ENCODE measurements at regions not wholly inside any gene's neighbourhood (a gene's known extent, or its start where the extent isn't known, plus 50 kb on each side); places are given as distances from the start of the nearest gene placed in this dataset.

- TF ChIP-seq CTCF (IDR thresholded peaks at IDR 0.05) (no peak), ELK1 (IDR thresholded peaks at IDR 0.05; ENCODE audit: low read depth, low read length) (no peak), RFX5 (IDR thresholded peaks at IDR 0.05) (no peak), POLR2A (IDR thresholded peaks at IDR 0.05; ENCODE audit: low read length) (no peak), SMC3 (IDR thresholded peaks at IDR 0.05) (no peak), RAD21 (conservative IDR thresholded peaks at IDR 0.05 in 1 of 2, IDR thresholded peaks at IDR 0.05 in 1 of 2) (no peak), REST (IDR thresholded peaks at IDR 0.05) (no peak), MAX (IDR thresholded peaks at IDR 0.05) (no peak), EP300 (IDR thresholded peaks at IDR 0.05) (no peak), E2F6 (IDR thresholded peaks at IDR 0.05; ENCODE audit: borderline replicate concordance, low read depth) (no peak), CBX2 (IDR thresholded peaks at IDR 0.05; ENCODE audit: borderline replicate concordance, low read depth) (no peak)
These were observed 1186.5 kb downstream of the SI start for GRCh38 chr3:163891771-163892170.

Measured in A549 (cell line).